HG02759 (cell line): ENCODE measurements at regions not wholly inside any gene's neighbourhood (a gene's known extent, or its start where the extent isn't known, plus 50 kb on each side); places are given as distances from the start of the nearest gene placed in this dataset.
A peak's percentile ranks its signal among the peaks of the same experiment; 100 is the strongest.

Source experiments
- ATAC-seq: cut with Tn5 transposase; IDR thresholded peaks from one replicate; pipeline ENCODE4 v1.9.1; 2021; ENCODE audit warnings: mild to moderate bottlenecking, moderate library complexity; ENCODE audit not compliant: unreplicated experiment

DNA sequence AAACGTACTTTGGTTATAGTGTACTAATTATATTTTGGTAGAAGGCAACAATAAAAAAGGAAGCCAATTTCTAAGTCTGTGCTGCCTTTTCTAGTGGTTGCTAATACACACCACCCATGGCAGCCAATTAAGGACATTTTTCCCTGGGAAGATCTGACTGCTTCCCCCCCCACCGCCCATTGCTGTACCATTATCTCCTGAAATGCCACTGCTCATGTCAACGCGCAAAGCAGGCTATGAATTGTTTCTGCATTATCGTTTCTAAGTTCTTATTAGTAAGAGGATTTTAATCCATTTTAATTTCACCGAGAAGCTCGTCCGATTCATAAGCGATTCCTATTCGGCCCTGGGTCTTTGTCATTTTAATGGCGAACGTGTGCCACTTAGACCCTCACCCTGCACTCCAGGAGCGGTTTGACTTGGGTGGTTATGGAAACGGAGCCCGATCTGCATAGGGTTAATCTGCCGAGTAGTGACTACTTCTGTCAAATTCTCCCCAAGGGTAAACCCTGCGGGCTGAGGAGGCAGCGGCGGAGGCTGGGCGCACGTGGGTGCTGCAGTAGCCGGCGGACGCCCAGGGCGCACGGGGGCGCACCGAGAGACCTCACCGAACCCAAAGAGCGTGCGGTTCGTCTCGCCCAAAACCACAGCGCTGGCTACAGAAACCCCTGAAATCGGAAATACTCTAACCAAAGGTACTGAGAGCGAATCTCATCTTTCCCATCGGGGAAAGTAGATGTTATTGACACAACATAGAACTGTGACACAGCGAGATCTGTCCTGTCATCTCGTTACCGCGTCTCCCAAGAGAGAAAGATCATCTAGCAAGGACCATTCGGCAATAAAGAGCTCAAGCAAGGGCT lies 55.8 kb upstream of the SHC3 start:
- peak; percentile 96 for ATAC-seq

DNA sequence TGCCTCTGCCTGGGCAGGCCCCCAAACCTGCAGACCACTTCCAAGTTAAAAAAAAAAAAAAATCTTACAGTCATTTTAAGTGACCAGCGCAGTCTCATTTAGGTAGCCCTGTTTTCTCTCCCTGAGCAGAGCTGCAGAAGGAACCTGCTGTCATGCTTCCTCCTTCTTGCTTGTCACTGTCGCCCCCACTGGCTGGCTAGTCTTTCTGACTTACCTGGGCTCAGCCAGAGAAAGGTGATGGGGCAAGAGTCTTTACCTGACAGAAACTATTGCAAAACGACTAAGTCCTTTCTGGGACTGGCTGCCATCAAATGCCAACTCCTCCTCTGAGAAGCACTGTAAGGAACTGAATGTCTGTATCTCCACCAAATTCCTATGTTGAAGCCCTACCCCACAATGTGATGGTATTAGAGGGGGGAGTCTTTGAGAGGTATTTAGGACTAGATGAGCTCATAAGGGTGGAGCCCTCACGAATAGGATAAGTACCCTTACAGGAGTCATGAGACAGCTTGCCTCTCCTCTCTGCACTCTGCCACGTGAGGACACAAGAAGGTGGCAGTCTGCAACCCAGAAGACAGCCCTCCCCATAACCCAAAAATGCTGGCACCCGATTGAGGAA lies 58.4 kb upstream of the SHC3 start:
- ATAC-seq, result no peak

DNA sequence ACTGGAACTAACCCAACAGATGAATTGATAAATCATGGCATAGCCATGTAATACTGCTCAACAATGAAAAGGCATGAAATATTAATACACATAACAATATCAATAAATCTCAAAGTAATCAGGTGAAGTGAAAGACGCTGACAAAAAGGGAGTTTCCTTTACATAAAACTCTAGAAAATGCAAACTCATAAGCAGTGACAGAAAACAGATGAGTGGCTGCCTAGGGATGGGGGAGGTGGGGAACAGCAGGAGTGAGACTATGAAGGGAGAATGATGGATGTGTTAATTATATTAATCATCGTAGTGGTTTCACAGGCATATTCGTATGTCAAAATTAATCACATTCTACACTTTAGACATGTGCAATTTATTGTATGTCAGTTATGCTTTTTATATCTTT lies 59.8 kb upstream of the SHC3 start:
- ATAC-seq, result no peak

DNA sequence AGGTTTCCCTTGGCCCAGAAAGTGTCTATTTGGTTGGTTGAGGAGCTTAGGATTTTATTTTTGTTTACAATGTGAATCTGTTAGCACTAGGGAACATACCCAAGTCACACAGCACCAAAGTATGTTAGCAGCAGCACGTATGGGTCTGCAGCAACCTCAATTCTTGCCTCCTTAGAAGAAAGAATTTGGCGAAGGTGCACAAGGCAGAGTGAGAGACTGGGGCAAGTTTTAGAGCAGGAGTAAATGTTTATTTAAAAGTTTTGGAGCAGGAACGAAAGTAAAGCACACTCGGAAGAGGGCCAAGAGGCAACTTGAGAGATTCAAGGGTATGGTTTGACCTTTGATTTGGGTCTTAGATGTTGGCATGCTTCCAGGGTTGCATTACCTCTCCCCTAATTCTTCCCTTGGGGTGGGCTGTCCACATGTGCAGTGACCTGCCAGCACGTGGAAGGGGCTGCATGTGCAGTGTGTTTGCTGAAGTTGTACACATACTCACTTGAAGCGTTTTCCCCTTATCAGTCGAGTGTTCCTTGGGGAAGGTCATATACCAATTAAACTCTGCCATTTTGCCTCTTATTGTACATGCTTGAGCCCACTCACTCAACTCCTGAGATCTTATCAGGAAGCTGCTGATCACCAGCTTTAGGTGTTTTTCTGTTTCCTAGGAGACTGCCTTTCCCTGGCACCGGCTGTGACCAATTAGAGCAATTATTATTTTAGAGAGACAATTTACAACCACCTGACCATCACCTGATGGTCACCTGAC lies 64.9 kb upstream of the SHC3 start:
- no peak for ATAC-seq

GRCh38 chr9:89246840-89247239 lies 64.2 kb upstream of the CKS2 start:
- no peak for ATAC-seq

DNA sequence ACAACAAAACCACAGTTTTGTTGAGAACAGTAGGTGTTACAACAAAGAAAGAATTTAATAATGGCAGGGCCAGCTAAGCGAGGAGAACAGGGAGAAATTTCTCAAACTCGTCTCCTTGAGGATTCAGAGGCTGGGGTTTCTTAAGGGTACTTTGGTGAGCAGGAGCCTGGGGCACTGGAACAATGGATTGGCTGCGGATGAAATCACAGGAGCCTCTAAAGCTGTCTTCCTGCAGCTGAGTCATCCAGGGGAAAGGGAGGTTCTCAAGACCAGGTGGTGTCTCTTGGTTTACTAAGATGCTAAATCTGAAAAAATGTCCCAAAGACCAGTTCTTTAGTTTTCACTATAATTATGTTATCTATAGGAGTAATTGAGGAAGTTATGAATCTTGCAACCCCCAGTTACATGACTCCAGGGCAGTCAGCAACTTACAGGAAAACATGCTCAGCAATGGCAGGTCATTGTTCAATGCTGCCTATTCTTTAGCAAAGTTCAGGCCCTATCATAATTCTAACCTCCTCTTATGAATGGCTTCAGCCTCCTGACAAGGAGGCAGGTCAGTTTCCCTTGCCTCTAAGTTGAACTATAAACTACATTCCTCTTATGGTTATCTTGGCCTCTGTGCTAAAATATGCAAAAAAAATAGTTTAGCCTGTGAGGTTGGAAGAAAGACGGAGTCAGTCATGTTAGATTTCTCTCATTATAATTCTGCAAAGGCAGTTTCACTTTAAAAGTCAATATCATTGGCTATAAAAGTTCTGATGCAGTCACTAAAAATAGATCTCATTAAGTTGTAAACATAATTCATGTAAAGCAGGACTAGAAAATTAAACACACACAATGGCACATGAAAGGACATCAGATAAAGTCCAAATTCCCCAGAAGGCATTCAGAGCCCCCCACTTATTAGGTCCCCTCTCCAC lies 63.3 kb upstream of the CKS2 start:
- ATAC-seq, result no peak

GRCh38 chr9:89249001-89249400 lies 62.0 kb upstream of the CKS2 start:
- no peak for ATAC-seq

DNA sequence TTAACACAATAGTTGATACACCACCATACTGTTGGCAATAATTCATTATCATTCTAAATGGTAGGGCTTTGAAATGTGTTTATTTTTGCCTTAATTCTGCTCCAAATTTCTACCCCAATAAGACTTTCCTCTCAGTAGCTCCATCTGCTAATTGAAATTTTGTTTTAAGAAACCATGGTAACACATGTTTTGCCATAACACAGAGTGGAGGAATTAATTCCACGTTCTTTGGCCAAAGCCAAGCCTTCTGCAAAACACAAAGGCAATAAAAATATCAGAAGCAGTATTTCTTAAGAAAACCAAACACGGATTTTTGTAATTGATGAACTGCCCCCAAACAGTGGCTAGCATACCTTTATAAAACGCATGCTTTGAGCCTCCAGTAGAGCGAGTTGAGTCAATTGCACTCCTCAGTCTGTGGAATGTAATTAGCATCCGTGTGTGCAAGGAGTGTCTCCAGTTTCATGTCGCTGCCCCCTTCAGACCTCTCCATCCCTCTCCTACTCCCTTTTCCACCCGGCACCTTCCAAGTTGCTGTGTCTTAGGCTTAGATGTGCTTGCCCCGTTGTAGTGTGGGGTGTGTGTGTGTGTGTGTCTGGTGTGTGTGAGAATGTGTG lies 58.2 kb upstream of the CKS2 start:
- ATAC-seq, result no peak

DNA sequence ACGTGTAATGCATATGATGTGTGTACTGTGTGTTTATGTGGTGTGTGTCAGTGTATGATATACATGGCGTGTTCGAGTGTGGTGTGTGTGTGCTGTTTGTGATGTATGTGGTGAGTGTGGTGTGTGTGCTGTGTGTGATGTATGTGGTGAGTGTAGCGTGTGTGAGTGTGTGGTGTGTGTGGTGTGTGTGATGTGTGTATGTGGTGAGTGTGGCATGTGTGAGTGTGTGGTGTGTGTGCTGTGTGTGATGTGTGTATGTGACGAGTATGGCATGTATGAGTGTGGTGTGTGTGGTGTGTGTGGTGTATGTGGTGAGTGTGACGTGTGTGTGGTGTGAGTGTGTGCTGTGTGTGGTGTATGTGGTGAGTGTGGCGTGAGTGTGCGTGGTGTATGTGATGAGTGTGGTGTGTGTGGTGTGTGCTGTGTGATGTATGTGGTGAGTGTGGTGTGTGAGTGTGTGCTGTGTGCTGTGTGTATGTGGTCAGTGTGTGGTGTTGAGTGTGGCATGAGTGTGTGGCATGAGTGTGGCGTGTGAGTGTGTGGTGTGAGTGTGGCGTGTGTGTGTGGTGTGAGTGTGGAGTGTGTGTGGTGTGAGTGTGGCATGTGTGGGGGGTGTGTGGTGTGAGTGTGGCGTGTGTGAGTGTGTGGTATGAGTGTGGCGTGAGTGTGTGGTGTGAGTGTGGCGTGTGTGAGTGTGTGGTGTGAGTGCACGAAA lies 56.8 kb upstream of the CKS2 start:
- no peak for ATAC-seq

DNA sequence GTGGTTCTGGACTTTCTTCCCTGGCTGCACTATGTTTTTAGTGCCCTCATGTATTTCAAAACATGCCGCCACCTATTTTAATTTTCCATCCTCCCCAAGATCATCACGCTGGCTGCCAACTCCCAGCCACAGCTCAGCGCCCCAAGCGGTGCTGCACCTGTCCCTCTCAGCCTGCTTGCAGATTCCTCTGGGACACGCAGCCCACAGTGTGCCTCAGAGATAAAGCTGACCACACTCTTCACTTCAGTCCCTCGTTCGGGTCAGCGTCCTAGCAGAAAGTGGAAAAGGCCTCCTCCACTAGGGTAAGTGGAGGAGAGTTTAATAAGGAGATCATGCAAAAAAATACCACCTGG lies 56.2 kb upstream of the CKS2 start:
- no peak for ATAC-seq

GRCh38 chr9:89256225-89256624 lies 54.8 kb upstream of the CKS2 start:
- ATAC-seq, result no peak

DNA sequence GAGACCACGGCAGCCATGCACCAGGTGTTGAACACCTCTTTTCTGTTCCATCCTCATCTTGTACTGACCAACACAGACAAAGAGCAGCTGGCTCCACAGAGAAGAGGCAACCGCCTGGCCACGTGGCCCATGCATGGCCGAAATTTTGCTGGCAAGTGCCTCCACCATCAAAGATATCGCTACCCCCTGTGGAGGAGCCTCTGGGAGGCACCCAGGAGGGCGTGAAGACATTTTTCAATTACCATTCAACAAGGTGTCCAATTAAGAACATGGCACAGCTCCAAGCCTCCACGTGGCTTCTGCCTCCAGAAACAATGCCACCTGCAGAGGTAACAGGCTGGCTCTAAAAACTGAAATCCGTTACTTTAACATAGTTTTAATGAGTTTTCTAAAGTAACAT lies 54.4 kb upstream of the CKS2 start:
- ATAC-seq, result no peak

GRCh38 chr9:89260525-89260924 lies 50.5 kb upstream of the CKS2 start:
- ATAC-seq, result no peak
